ENCODE measurements at regions not wholly inside any gene's neighbourhood (a gene's known extent, or its start where the extent isn't known, plus 50 kb on each side); places are given as distances from the start of the nearest gene placed in this dataset.

DNA sequence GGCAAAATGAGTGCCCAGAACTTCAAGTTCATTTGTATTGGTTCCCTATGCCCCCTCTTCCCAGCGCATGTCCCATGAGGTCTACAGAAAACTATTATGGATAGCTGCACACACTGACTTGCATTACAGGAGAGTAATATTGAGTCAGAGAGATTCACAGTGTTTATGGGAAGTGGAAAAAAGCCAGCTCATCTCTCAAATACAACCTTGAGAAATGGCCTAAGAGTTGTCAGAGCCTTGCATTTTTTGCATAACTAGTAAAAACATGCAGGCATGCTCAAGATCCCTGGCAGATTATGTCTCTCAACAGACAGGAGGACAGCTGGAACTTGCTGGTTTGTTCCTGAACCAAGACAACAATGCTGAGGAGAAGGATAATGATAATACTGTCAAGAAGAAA, 1292.8 kb downstream of the DSC3 start:
- Histone ChIP-seq H3K4me2 (ENCODE audit: insufficient read depth, insufficient read length, low read length) (no peak overlapping the region), H3K79me1 (ENCODE audit: insufficient read depth, low read depth, low read length, poor library complexity, severe bottlenecking) (no peaks in the 10 kb centered on the region), H3K56ac (ENCODE audit: insufficient read length, low read depth, low read length) (no peak overlapping the region), H4K8ac (replicated peaks; ENCODE audit: insufficient read length, low read depth, low read length) (no peak overlapping the region), H2AFZ (ENCODE audit: low read length) (no peak overlapping the region), H2BK15ac (ENCODE audit: low read depth, low read length) (no peak overlapping the region), H3K4me1 (ENCODE audit: insufficient read depth, low read length) (no peaks in the 10 kb centered on the region), H4K91ac (ENCODE audit: insufficient read length, low read depth, low read length) (no peak overlapping the region), H3K18ac (ENCODE audit: insufficient read length, low read depth, low read length) (no peak overlapping the region), H2BK20ac (ENCODE audit: low read depth, low read length, poor library complexity, severe bottlenecking) (no peak overlapping the region), H2AK5ac (ENCODE audit: insufficient read length, low read length) (no peak overlapping the region), H3K27ac (ENCODE audit: insufficient read length, low read depth, low read length) (no peak overlapping the region), H2BK5ac (ENCODE audit: insufficient read length, low read length) (no peak overlapping the region), H4K20me1 (ENCODE audit: control insufficient read depth, insufficient read depth, insufficient read length) (no peaks in the 10 kb centered on the region), H3K23ac (ENCODE audit: insufficient read length, low read depth, low read length) (no peak overlapping the region), H3K9me3 (ENCODE audit: control insufficient read depth, low read depth, low read length) (no peaks in the 10 kb centered on the region), H3K4ac (ENCODE audit: low read depth, low read length) (no peak overlapping the region), H3K23me2 (ENCODE audit: insufficient read length, low read depth, low read length, poor library complexity, severe bottlenecking) (no peaks in the 10 kb centered on the region), H3K9ac (ENCODE audit: extremely low read depth, insufficient read length, low read length) (no peak overlapping the region), H2BK12ac (ENCODE audit: insufficient read length, low read depth, low read length) (no peak overlapping the region), H4K5ac (ENCODE audit: insufficient read length, low read depth, low read length) (no peak overlapping the region), H3K79me2 (ENCODE audit: insufficient read depth, low read length) (no peaks in the 10 kb centered on the region), H2BK120ac (ENCODE audit: low read depth, low read length, poor library complexity, severe bottlenecking) (no peak overlapping the region), H3K14ac (ENCODE audit: insufficient read depth, low read length) (no peak overlapping the region), H3K27me3 (ENCODE audit: insufficient read depth, low read length) (no peaks in the 10 kb centered on the region), H3T11ph (ENCODE audit: low read length) (no peak overlapping the region)
- no peak for DNase-seq
- H3K4me3 Mint-ChIP-seq, result no peak overlapping the region
- no peaks in the 10 kb centered on the region for H3K27me3 Mint-ChIP-seq (ENCODE audit: low read depth)
- H3K27ac Mint-ChIP-seq, result no peak overlapping the region
- WGBS (ENCODE audit: extremely low coverage, insufficient read length, low lambda C conversion rate), result no CpG with 5 or more reads among the region's 1 CpG
- H3K9me3 Mint-ChIP-seq, result no peaks in the 10 kb centered on the region
- no peaks in the 10 kb centered on the region for H3K4me1 Mint-ChIP-seq
- no peaks in the 10 kb centered on the region for H3K36me3 Mint-ChIP-seq (ENCODE audit: insufficient read depth in 1 of 3, low read depth in 3 of 3)
- TF ChIP-seq, protein P1, sequence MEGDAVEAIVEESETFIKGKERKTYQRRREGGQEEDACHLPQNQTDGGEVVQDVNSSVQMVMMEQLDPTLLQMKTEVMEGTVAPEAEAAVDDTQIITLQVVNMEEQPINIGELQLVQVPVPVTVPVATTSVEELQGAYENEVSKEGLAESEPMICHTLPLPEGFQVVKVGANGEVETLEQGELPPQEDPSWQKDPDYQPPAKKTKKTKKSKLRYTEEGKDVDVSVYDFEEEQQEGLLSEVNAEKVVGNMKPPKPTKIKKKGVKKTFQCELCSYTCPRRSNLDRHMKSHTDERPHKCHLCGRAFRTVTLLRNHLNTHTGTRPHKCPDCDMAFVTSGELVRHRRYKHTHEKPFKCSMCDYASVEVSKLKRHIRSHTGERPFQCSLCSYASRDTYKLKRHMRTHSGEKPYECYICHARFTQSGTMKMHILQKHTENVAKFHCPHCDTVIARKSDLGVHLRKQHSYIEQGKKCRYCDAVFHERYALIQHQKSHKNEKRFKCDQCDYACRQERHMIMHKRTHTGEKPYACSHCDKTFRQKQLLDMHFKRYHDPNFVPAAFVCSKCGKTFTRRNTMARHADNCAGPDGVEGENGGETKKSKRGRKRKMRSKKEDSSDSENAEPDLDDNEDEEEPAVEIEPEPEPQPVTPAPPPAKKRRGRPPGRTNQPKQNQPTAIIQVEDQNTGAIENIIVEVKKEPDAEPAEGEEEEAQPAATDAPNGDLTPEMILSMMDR (conservative IDR thresholded peaks at IDR 0.05), result no peak
